HepG2 (cell line): ENCODE measurements at regions not wholly inside any gene's neighbourhood (a gene's known extent, or its start where the extent isn't known, plus 50 kb on each side); places are given as distances from the start of the nearest gene placed in this dataset.

Experiments used
- ATAC-seq: fragments of 200-7000 bp; cut with Tn5 transposase; 3 replicates; pipeline ENCODE4 v1.9.1; 2020; ENCODE audit warnings: mild to moderate bottlenecking, moderate library complexity
- BruUV-seq: library from RNA; stranded (reverse); fragments of 400-500 nt; replicated peaks from 2 replicates; lab custom pipeline; 2021; lab: Mats Ljungman, UMichigan
- CTCF ChIA-PET: fragments of 300-600 bp; formaldehyde crosslinking; extraction: SDS; loops from one replicate; lab custom pipeline; 2021; ENCODE audit warnings: low total read pairs, inconsistent platforms, low intra/inter-chr PET ratio; lab: Yijun Ruan, JAX
- POLR2A ChIA-PET: fragments of 350-600 bp; sonication (Branson Sonifier 250); formaldehyde crosslinking; loops from one replicate; lab custom pipeline; 2020; ENCODE audit warnings: antibody characterized with exemption, inconsistent platforms; lab: Yijun Ruan, JAX
- DNase-seq: peaks from one replicate; pipeline ENCODE4 v3.0.0-alpha.2; 2015; ENCODE audit warnings: low spot score
- FAIRE-seq: peaks from 3 replicates; lab custom pipeline; 2011; peaks lifted over from hg19 to GRCh38; lab: Jason Lieb, UNC
- H2AFZ ChIP-seq: one replicate; pipeline ENCODE4 v1.6.1; 2011; ENCODE audit warnings: low read length, inconsistent platforms
- H3K27ac ChIP-seq: fragments of 300-600 bp; 3 replicates; pipeline ENCODE4 v1.8.0; 2011; ENCODE audit warnings: mixed run types, mild to moderate bottlenecking, mixed read lengths, low read length, inconsistent platforms; ENCODE audit not compliant: insufficient read depth; ENCODE audit errors: extremely low read length
- H3K27me3 ChIP-seq, 2 experiments: fragments of 200-600 bp in 1 of 2; 2 replicates in 1 of 2; 3 replicates in 1 of 2; pipeline versions ENCODE4 v1.6.0 to v1.8.0; 2011; ENCODE audit warnings: low read length in 2 of 2, mild to moderate bottlenecking in 2 of 2, moderate library complexity in 2 of 2, inconsistent platforms in 1 of 2; ENCODE audit not compliant: insufficient read depth in 2 of 2, control insufficient read depth in 1 of 2
- H3K36me3 ChIP-seq, 2 experiments: fragments of 200-600 bp in 1 of 2; replicated peaks in 1 of 2; 2 replicates in 1 of 2; 3 replicates in 1 of 2; pipeline versions ENCODE4 v1.5.1 to v1.8.0; 2011; ENCODE audit warnings: low read length in 2 of 2, inconsistent platforms in 1 of 2; ENCODE audit not compliant: insufficient read depth in 2 of 2, control insufficient read depth in 1 of 2
- H3K4me1 ChIP-seq: 2 replicates; pipeline ENCODE4 v1.5.1; 2012; ENCODE audit warnings: low read length, inconsistent platforms; ENCODE audit not compliant: insufficient read depth
- H3K4me2 ChIP-seq: 2 replicates; pipeline ENCODE4 v1.6.0; 2011; ENCODE audit warnings: low read depth, low read length, inconsistent platforms
- H3K4me3 ChIP-seq, 3 experiments: fragments of 200-600 bp in 1 of 3; sonication (generic), shearing (Covaris generic) in 1 of 3; replicated peaks in 1 of 3; 2 replicates each; pipeline ENCODE4 v1.5.1; 2011 to 2016; ENCODE audit warnings: low read length in 3 of 3, inconsistent platforms in 2 of 3, low read depth in 2 of 3, mild to moderate bottlenecking in 2 of 3, control low read depth in 1 of 3, mixed read lengths in 1 of 3; ENCODE audit not compliant: insufficient read depth in 1 of 3
- H3K79me2 ChIP-seq: one replicate; pipeline ENCODE4 v1.6.1; 2011; ENCODE audit warnings: low read length, inconsistent platforms; ENCODE audit not compliant: insufficient read depth
- H3K9ac ChIP-seq: 2 replicates; pipeline ENCODE4 v1.6.0; 2011; ENCODE audit warnings: mild to moderate bottlenecking, low read depth, low read length, inconsistent platforms; ENCODE audit not compliant: insufficient read depth
- H3K9me3 ChIP-seq: 2 replicates; pipeline ENCODE4 v1.5.1; 2012; ENCODE audit warnings: mild to moderate bottlenecking, low read length
- H4K20me1 ChIP-seq: 2 replicates; pipeline ENCODE4 v1.6.0; 2011; ENCODE audit warnings: inconsistent platforms, mild to moderate bottlenecking, low read length, moderate library complexity; ENCODE audit not compliant: insufficient read depth
- ARID3A ChIP-seq: IDR thresholded peaks from 2 replicates; pipeline ENCODE4 v1.6.1; 2012; ENCODE audit warnings: low read depth, low read length, improper control_type of control experiment
- CENPBD1 ChIP-seq: sonication (generic); formaldehyde crosslinking; IDR thresholded peaks from 2 replicates; pipeline ENCODE4 v1.8.0; 2022; ENCODE audit warnings: missing genetic modification reagents, low read depth, mild to moderate bottlenecking, borderline replicate concordance
- DDIT3 ChIP-seq: sonication (generic); formaldehyde crosslinking; IDR thresholded peaks from 2 replicates; pipeline ENCODE4 v1.4.0; 2020; ENCODE audit warnings: mild to moderate bottlenecking, missing genetic modification reagents
- DNMT1 ChIP-seq: sonication (generic); formaldehyde crosslinking; IDR thresholded peaks from 2 replicates; pipeline ENCODE4 v1.5.1; 2020; ENCODE audit warnings: mild to moderate bottlenecking, missing genetic modification reagents
- FOXO1 ChIP-seq: sonication (generic); formaldehyde crosslinking; IDR thresholded peaks from 2 replicates; pipeline ENCODE4 v1.4.0; 2020; ENCODE audit warnings: missing genetic modification reagents
- PRPF4 ChIP-seq: fragments of 200-400 bp; formaldehyde crosslinking; IDR thresholded peaks from 2 replicates; pipeline ENCODE4 v1.6.1; 2016; ENCODE audit warnings: low read length, low read depth; ENCODE audit not compliant: poor library complexity, severe bottlenecking
- ZKSCAN1 ChIP-seq: fragments of 150-350 bp; IDR thresholded peaks from 2 replicates; pipeline ENCODE4 v1.6.1; 2014; ENCODE audit warnings: low read length
- ZNF296 ChIP-seq: sonication (generic); formaldehyde crosslinking; conservative IDR thresholded peaks from 2 replicates; pipeline ENCODE4 v1.5.0; 2020; ENCODE audit warnings: mild to moderate bottlenecking, missing genetic modification reagents
- ZNF737 ChIP-seq: sonication (generic); formaldehyde crosslinking; IDR thresholded peaks from 2 replicates; pipeline ENCODE4 v1.5.0; 2020; ENCODE audit warnings: missing genetic modification reagents, mild to moderate bottlenecking, borderline replicate concordance
- WGBS: methylation state at CpG from one replicate; pipeline ENCODE4 v1.1.6; 2017; ENCODE audit warnings: low lambda C conversion rate; 5-methylcytosine and 5-hydroxymethylcytosine counted together
- in situ Hi-C: cut with HindIII; loops from 2 replicates; pipeline ENCODE4 v1.10.0; 2017; ENCODE audit warnings: low pct_unique_long_range_greater_than_20kb; ENCODE audit not compliant: extremely low pct_ligation_motif_present
- intact Hi-C: fragments of 100-400 bp; cut with micrococcal nuclease; formaldehyde crosslinking; loops from one replicate; pipeline ENCODE4 v1.10.0; 2022; ENCODE audit not compliant: unreplicated experiment
- TF ChIP-seq, protein P1 (sequence below): sonication (generic); formaldehyde crosslinking; IDR thresholded peaks from 2 replicates; pipeline ENCODE4 v1.5.0; 2020; ENCODE audit warnings: mild to moderate bottlenecking, missing genetic modification reagents
- TF ChIP-seq, protein P2 (sequence below): sonication (generic); formaldehyde crosslinking; IDR thresholded peaks from 2 replicates; pipeline ENCODE4 v1.4.0; 2020; ENCODE audit warnings: missing genetic modification reagents, borderline replicate concordance
- TF ChIP-seq, protein P3 (sequence below): sonication (generic); formaldehyde crosslinking; IDR thresholded peaks from 2 replicates; pipeline ENCODE4 v1.4.0; 2020; ENCODE audit warnings: mild to moderate bottlenecking, missing genetic modification reagents, borderline replicate concordance

DNA sequence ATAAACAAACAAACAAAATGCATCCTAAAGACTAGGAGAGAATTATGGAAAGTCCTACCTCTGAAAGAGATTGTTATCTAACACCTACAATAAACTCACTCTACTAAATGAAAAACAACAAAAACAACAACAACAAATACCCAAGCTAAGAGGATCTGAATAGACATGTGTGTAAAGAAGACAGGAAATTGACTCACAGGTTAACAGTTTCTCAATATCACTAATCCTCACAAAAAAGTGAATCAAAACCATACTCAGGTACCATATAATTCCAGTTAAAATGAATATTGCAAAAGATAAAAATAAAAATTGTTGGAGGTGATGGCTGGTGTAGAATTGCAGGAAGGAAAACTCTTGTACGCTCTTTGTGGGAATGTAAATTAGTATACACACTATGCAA is 110.4 kb upstream of the TOP3B start:
- whole genome bisulfite sequencing: 94% methylated on average over 1 of the region's 1 CpG
- H3K9ac ChIP-seq: no peak overlapping the region
- DNase-seq (no peak), FAIRE-seq (no peak), ATAC-seq (no peak)
- ChIA-PET CTCF (no interaction called here), POLR2A (no interaction called here)
- no peak overlapping the region for H3K27ac ChIP-seq
- no peak overlapping the region for H3K4me2 ChIP-seq
- no peaks in the 10 kb centered on the region for H3K9me3 ChIP-seq
- H3K4me1 ChIP-seq: peaks cover 23% of the 10 kb centered on the region
- intact Hi-C loops: no loop called here
- in situ Hi-C loops: no loop called here
- H3K27me3 ChIP-seq: peaks cover 0 to 30% of the 10 kb centered on the region in 2 experiments; a peak in 2 of 5 replicates
- no peaks in the 10 kb centered on the region for H3K36me3 ChIP-seq
- H2AFZ ChIP-seq: no peak overlapping the region
- no peaks in the 10 kb centered on the region for H4K20me1 ChIP-seq
- no peaks in the 10 kb centered on the region for H3K79me2 ChIP-seq
- no peak overlapping the region for H3K4me3 ChIP-seq
- BruUV-seq: no TSS peak
- no peak for TF ChIP-seq ZNF296 (CRISPR knock-in tag)
- TF ChIP-seq, protein P1, sequence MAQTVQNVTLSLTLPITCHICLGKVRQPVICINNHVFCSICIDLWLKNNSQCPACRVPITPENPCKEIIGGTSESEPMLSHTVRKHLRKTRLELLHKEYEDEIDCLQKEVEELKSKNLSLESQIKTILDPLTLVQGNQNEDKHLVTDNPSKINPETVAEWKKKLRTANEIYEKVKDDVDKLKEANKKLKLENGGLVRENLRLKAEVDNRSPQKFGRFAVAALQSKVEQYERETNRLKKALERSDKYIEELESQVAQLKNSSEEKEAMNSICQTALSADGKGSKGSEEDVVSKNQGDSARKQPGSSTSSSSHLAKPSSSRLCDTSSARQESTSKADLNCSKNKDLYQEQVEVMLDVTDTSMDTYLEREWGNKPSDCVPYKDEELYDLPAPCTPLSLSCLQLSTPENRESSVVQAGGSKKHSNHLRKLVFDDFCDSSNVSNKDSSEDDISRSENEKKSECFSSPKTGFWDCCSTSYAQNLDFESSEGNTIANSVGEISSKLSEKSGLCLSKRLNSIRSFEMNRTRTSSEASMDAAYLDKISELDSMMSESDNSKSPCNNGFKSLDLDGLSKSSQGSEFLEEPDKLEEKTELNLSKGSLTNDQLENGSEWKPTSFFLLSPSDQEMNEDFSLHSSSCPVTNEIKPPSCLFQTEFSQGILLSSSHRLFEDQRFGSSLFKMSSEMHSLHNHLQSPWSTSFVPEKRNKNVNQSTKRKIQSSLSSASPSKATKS (CRISPR knock-in tag): no peak
- TF ChIP-seq, protein P2, sequence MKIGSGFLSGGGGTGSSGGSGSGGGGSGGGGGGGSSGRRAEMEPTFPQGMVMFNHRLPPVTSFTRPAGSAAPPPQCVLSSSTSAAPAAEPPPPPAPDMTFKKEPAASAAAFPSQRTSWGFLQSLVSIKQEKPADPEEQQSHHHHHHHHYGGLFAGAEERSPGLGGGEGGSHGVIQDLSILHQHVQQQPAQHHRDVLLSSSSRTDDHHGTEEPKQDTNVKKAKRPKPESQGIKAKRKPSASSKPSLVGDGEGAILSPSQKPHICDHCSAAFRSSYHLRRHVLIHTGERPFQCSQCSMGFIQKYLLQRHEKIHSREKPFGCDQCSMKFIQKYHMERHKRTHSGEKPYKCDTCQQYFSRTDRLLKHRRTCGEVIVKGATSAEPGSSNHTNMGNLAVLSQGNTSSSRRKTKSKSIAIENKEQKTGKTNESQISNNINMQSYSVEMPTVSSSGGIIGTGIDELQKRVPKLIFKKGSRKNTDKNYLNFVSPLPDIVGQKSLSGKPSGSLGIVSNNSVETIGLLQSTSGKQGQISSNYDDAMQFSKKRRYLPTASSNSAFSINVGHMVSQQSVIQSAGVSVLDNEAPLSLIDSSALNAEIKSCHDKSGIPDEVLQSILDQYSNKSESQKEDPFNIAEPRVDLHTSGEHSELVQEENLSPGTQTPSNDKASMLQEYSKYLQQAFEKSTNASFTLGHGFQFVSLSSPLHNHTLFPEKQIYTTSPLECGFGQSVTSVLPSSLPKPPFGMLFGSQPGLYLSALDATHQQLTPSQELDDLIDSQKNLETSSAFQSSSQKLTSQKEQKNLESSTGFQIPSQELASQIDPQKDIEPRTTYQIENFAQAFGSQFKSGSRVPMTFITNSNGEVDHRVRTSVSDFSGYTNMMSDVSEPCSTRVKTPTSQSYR: no peak
- TF ChIP-seq PRPF4: no peak
- no peak for TF ChIP-seq DDIT3 (CRISPR knock-in tag)
- TF ChIP-seq DNMT1: no peak
- no peak for TF ChIP-seq ARID3A
- no peak for TF ChIP-seq ZKSCAN1
- no peak for TF ChIP-seq CENPBD1
- no peak for TF ChIP-seq FOXO1 (CRISPR knock-in tag)
- no peak for TF ChIP-seq ZNF737 (CRISPR knock-in tag)
- TF ChIP-seq, protein P3, sequence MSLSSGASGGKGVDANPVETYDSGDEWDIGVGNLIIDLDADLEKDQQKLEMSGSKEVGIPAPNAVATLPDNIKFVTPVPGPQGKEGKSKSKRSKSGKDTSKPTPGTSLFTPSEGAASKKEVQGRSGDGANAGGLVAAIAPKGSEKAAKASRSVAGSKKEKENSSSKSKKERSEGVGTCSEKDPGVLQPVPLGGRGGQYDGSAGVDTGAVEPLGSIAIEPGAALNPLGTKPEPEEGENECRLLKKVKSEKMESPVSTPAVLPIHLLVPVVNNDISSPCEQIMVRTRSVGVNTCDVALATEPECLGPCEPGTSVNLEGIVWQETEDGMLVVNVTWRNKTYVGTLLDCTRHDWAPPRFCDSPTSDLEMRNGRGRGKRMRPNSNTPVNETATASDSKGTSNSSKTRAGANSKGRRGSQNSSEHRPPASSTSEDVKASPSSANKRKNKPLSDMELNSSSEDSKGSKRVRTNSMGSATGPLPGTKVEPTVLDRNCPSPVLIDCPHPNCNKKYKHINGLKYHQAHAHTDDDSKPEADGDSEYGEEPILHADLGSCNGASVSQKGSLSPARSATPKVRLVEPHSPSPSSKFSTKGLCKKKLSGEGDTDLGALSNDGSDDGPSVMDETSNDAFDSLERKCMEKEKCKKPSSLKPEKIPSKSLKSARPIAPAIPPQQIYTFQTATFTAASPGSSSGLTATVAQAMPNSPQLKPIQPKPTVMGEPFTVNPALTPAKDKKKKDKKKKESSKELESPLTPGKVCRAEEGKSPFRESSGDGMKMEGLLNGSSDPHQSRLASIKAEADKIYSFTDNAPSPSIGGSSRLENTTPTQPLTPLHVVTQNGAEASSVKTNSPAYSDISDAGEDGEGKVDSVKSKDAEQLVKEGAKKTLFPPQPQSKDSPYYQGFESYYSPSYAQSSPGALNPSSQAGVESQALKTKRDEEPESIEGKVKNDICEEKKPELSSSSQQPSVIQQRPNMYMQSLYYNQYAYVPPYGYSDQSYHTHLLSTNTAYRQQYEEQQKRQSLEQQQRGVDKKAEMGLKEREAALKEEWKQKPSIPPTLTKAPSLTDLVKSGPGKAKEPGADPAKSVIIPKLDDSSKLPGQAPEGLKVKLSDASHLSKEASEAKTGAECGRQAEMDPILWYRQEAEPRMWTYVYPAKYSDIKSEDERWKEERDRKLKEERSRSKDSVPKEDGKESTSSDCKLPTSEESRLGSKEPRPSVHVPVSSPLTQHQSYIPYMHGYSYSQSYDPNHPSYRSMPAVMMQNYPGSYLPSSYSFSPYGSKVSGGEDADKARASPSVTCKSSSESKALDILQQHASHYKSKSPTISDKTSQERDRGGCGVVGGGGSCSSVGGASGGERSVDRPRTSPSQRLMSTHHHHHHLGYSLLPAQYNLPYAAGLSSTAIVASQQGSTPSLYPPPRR (CRISPR knock-in tag): no peak
